Bronchial epithelial cell (primary cell): ENCODE measurements at regions not wholly inside any gene's neighbourhood (a gene's known extent, or its start where the extent isn't known, plus 50 kb on each side); places are given as distances from the start of the nearest gene placed in this dataset.
"Not testable (repeated sequence)": the region's sequence is repeated elsewhere in the genome, so short reads cannot be mapped to it uniquely, and the experiment has no call there.

ENCODE experiments used
- DNase-seq: peaks from one replicate; pipeline ENCODE4 v3.0.0-alpha.2; 2010; ENCODE audit warnings: low read depth
- FAIRE-seq: peaks from 2 replicates; lab custom pipeline; 2011; peaks lifted over from hg19 to GRCh38; lab: Jason Lieb, UNC
- H3K27me3 ChIP-seq: 2 replicates; pipeline ENCODE4 v1.5.1; 2011; ENCODE audit warnings: low read length; ENCODE audit not compliant: control insufficient read depth, insufficient read depth
- H3K36me3 ChIP-seq: 2 replicates; pipeline ENCODE4 v1.5.1; 2011; ENCODE audit warnings: low read length; ENCODE audit not compliant: control insufficient read depth, insufficient read depth
- H3K4me3 ChIP-seq: 2 replicates; pipeline ENCODE4 v1.5.1; 2011; ENCODE audit warnings: mild to moderate bottlenecking, low read depth, low read length, control low read depth
- CTCF ChIP-seq: IDR thresholded peaks from 2 replicates; pipeline ENCODE4 v1.5.1; 2011; ENCODE audit warnings: mild to moderate bottlenecking, moderate library complexity, low read length, control low read depth, inconsistent platforms; ENCODE audit not compliant: insufficient read depth, severe bottlenecking

DNA sequence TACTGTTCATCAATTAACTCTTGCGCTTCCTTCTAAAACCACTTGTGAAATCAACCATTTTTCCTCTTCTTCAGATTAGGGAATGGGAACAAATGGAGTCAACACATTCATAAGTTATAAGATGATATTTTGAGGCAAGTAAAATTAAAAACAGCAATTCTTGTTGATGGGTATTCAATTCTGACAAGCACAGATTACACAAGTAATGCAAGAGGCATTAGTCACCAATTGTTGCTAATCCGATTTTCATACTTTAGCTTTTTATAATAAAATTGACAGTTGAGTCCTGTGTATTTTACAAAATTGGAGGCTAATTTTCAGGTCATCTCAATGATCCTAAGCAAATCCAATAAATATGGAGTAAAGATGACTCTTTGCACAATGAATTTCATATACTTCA lies 918.4 kb upstream of the SOX9 start:
- Histone ChIP-seq H3K27me3 (no peaks in the 10 kb centered on the region), H3K4me3 (no peak overlapping the region), H3K36me3 (no peaks in the 10 kb centered on the region)
- no peak for TF ChIP-seq CTCF
- DNase-seq (peak; percentile 29), FAIRE-seq (no peak)

DNA sequence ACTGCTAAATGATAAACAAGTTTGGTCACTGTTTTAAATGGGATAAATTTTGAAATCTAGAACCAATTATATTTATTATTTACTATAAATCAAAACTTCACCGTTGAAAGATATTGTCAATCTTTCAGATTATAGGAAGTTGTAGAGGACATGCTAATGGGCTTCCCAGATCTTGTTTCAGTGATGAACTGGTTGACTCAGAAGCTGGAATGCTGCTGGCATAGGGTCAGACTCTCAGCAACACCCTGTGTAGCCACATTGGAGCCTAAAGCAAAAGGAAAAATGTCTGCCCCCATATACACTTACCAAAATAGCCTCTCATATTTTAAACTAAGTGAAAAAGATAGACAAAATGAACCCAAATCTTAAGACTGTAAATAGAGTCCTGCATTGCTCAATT lies 916.9 kb upstream of the SOX9 start:
- TF ChIP-seq CTCF: no peak
- Histone ChIP-seq H3K27me3 (no peaks in the 10 kb centered on the region), H3K4me3 (no peak overlapping the region), H3K36me3 (no peaks in the 10 kb centered on the region)
- no peak for FAIRE-seq
- DNase-seq: peak; percentile 70

- not testable (repeated sequence) for H3K36me3 ChIP-seq, FAIRE-seq, H3K4me3 ChIP-seq, H3K27me3 ChIP-seq, DNase-seq
These were observed 914.9 kb upstream of the SOX9 start for GRCh38 chr17:71205951-71206350.

GRCh38 chr17:71208111-71208704 lies 912.6 kb upstream of the SOX9 start:
- Histone ChIP-seq H3K4me3 (no peak overlapping the region), H3K36me3 (no peaks in the 10 kb centered on the region), H3K27me3 (no peaks in the 10 kb centered on the region)
- peak; percentile 97 for FAIRE-seq
- peak; percentile 100 for DNase-seq
- no peak for TF ChIP-seq CTCF

GRCh38 chr17:71213936-71214335 lies 906.9 kb upstream of the SOX9 start:
- H3K36me3 ChIP-seq: no peaks in the 10 kb centered on the region
- no peak overlapping the region for H3K4me3 ChIP-seq
- H3K27me3 ChIP-seq: no peaks in the 10 kb centered on the region
- TF ChIP-seq CTCF: no peak
- FAIRE-seq: no peak
- no peak for DNase-seq

DNA sequence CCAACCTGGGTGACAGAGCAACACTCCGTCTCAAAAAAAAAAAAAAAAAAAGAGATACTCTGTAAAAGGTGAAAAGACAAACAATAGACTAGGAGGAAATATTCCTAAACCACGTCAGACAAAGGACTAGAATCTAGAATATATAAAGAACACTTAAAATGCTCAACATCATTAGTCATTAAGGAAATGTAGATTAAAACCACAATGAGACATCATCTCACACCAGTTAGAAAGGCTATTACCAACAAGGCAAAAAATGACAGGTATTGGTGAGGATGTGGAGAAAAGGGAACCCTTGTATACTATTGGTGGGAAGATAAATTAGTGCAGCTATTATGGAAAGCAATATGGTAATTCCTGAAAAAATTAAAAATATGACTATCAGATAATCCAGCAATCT lies 903.1 kb upstream of the SOX9 start:
- H3K36me3 ChIP-seq: no peaks in the 10 kb centered on the region
- no peak for FAIRE-seq
- H3K4me3 ChIP-seq: no peak overlapping the region
- no peak for TF ChIP-seq CTCF
- H3K27me3 ChIP-seq: no peaks in the 10 kb centered on the region
- DNase-seq: peak; percentile 90
